Peyer's patch (tissue), 4 donors: ENCODE measurements at regions not wholly inside any gene's neighbourhood (a gene's known extent, or its start where the extent isn't known, plus 50 kb on each side); places are given as distances from the start of the nearest gene placed in this dataset.

Experiments used
- POLR2A ChIP-seq, 2 donors: fragments of 450-650 bp; IDR thresholded peaks; one replicate each; pipeline ENCODE4 v1.5.1; 2017; ENCODE audit warnings: antibody characterized with exemption in 2 of 2, mild to moderate bottlenecking in 2 of 2, moderate library complexity in 2 of 2
- TF ChIP-seq, protein P1 (sequence below), 6 experiments: fragments of 450-650 bp in 4 of 6; fragments of 200-600 bp in 2 of 6; sonication (generic) in 1 of 6; IDR thresholded peaks; one replicate each; pipeline ENCODE4 v1.5.1; 2017 to 2019; ENCODE audit warnings: antibody characterized with exemption in 6 of 6, mild to moderate bottlenecking in 3 of 6, moderate library complexity in 1 of 6

DNA sequence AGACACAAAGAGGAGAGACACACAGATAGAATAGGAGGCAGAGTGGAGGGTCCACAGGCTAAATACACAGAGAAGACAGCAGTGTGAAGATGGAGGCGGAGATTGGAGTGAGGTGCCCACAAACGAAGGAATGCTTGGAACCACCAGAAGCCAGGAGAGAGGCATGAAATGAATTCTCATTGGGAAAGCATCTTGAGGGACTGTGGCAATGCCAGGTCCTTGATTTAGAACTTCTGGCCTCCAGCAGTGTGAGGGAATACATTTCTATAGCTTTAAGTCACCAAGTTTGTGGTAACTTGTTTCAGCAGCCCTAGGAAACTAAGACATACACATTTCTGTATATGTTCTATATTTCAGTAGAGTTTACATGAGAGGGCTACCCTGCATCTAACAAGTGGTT lies 396.6 kb upstream of the ZNF608 start:
- no peak for TF ChIP-seq POLR2A (IDR thresholded peaks at IDR 0.05)
- TF ChIP-seq, protein P1, sequence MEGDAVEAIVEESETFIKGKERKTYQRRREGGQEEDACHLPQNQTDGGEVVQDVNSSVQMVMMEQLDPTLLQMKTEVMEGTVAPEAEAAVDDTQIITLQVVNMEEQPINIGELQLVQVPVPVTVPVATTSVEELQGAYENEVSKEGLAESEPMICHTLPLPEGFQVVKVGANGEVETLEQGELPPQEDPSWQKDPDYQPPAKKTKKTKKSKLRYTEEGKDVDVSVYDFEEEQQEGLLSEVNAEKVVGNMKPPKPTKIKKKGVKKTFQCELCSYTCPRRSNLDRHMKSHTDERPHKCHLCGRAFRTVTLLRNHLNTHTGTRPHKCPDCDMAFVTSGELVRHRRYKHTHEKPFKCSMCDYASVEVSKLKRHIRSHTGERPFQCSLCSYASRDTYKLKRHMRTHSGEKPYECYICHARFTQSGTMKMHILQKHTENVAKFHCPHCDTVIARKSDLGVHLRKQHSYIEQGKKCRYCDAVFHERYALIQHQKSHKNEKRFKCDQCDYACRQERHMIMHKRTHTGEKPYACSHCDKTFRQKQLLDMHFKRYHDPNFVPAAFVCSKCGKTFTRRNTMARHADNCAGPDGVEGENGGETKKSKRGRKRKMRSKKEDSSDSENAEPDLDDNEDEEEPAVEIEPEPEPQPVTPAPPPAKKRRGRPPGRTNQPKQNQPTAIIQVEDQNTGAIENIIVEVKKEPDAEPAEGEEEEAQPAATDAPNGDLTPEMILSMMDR (IDR thresholded peaks at IDR 0.05): no peak
